Nephron progenitor cell (in vitro differentiated cells): ENCODE measurements at regions not wholly inside any gene's neighbourhood (a gene's known extent, or its start where the extent isn't known, plus 50 kb on each side); places are given as distances from the start of the nearest gene placed in this dataset.

ENCODE experiments used
- DNase-seq: peaks from one replicate; pipeline ENCODE4 v3.0.0; 2021
- H3K27ac Mint-ChIP-seq: 2 replicates; pipeline ENCODE4 v1.8.0; 2021; ENCODE audit warnings: mild to moderate bottlenecking, moderate library complexity, mixed read lengths
- H3K27me3 Mint-ChIP-seq: 2 replicates; pipeline ENCODE4 v1.8.0; 2021; ENCODE audit warnings: mild to moderate bottlenecking, low read depth, mixed read lengths; ENCODE audit not compliant: poor library complexity
- H3K36me3 Mint-ChIP-seq: 2 replicates; pipeline ENCODE4 v1.8.0; 2021; ENCODE audit warnings: low read depth, mixed read lengths
- H3K4me1 Mint-ChIP-seq: 2 replicates; pipeline ENCODE4 v1.8.0; 2021; ENCODE audit warnings: mixed read lengths
- H3K4me3 Mint-ChIP-seq: 2 replicates; pipeline ENCODE4 v1.8.0; 2021; ENCODE audit warnings: mild to moderate bottlenecking, moderate library complexity, mixed read lengths
- H3K9me3 Mint-ChIP-seq: 2 replicates; pipeline ENCODE4 v1.8.0; 2021; ENCODE audit warnings: mild to moderate bottlenecking, moderate library complexity, mixed read lengths
- CTCF ChIP-seq: fragments of 200-600 bp; sonication (generic); IDR thresholded peaks from 2 replicates; pipeline ENCODE4 v1.5.0; 2021; ENCODE audit warnings: antibody characterized with exemption

- no peak for DNase-seq
- H3K4me3 Mint-ChIP-seq = no peak overlapping the region
These were observed 297.2 kb downstream of the AJAP1 start for GRCh38 chr1:4951601-4952000.

GRCh38 chr1:4946343-4946742, 291.9 kb downstream of the AJAP1 start:
- DNase-seq = no peak
- TF ChIP-seq CTCF = no peak
- Mint-ChIP-seq H3K27me3 (peaks cover 17% of the 10 kb centered on the region), H3K36me3 (no peaks in the 10 kb centered on the region), H3K4me3 (no peak overlapping the region), H3K9me3 (no peaks in the 10 kb centered on the region), H3K4me1 (no peaks in the 10 kb centered on the region), H3K27ac (no peak overlapping the region)

More at GRCh38 chr1:4951601-4952000, 297.2 kb downstream of the AJAP1 start:
- peaks cover 31% of the 10 kb centered on the region for H3K9me3 Mint-ChIP-seq
- no peaks in the 10 kb centered on the region for H3K4me1 Mint-ChIP-seq
- TF ChIP-seq CTCF = no peak
- H3K27me3 Mint-ChIP-seq = peaks cover 21% of the 10 kb centered on the region
- no peaks in the 10 kb centered on the region for H3K36me3 Mint-ChIP-seq
- H3K27ac Mint-ChIP-seq = no peak overlapping the region

- no peak for DNase-seq
- H3K4me3 Mint-ChIP-seq = no peak overlapping the region
- H3K9me3 Mint-ChIP-seq = peaks cover 5% of the 10 kb centered on the region
- H3K36me3 Mint-ChIP-seq = no peaks in the 10 kb centered on the region
- H3K4me1 Mint-ChIP-seq = no peaks in the 10 kb centered on the region
- H3K27ac Mint-ChIP-seq = no peak overlapping the region
- H3K27me3 Mint-ChIP-seq = peaks cover 13% of the 10 kb centered on the region
- no peak for TF ChIP-seq CTCF
These were observed 290.5 kb downstream of the AJAP1 start for GRCh38 chr1:4944911-4945310.

GRCh38 chr1:4944072-4944471, 289.7 kb downstream of the AJAP1 start:
- peaks cover 10% of the 10 kb centered on the region for H3K9me3 Mint-ChIP-seq
- H3K27ac Mint-ChIP-seq = no peak overlapping the region
- peaks cover 9% of the 10 kb centered on the region for H3K27me3 Mint-ChIP-seq
- no peak overlapping the region for H3K4me3 Mint-ChIP-seq
- TF ChIP-seq CTCF = no peak
- no peak for DNase-seq
- no peaks in the 10 kb centered on the region for H3K36me3 Mint-ChIP-seq
- H3K4me1 Mint-ChIP-seq = no peaks in the 10 kb centered on the region

GRCh38 chr1:4939266-4939665, 284.9 kb downstream of the AJAP1 start:
- no peak for DNase-seq
- Mint-ChIP-seq H3K27me3 (peaks cover 12% of the 10 kb centered on the region), H3K4me3 (no peak overlapping the region), H3K27ac (no peak overlapping the region), H3K9me3 (peaks cover 10% of the 10 kb centered on the region), H3K36me3 (no peaks in the 10 kb centered on the region), H3K4me1 (no peaks in the 10 kb centered on the region)
- no peak for TF ChIP-seq CTCF

- no peak for DNase-seq
- Mint-ChIP-seq H3K36me3 (no peaks in the 10 kb centered on the region), H3K27ac (no peak overlapping the region), H3K4me1 (no peaks in the 10 kb centered on the region), H3K9me3 (peaks cover 10% of the 10 kb centered on the region), H3K4me3 (no peak overlapping the region), H3K27me3 (peaks cover 16% of the 10 kb centered on the region)
- TF ChIP-seq CTCF = no peak
These were observed 283.6 kb downstream of the AJAP1 start for GRCh38 chr1:4937876-4938534.
